ENCODE measurements at regions not wholly inside any gene's neighbourhood (a gene's known extent, or its start where the extent isn't known, plus 50 kb on each side); places are given as distances from the start of the nearest gene placed in this dataset.

GRCh38 chr5:164998590-164998989, 1493.2 kb downstream of the MAT2B start:
- CTCF ChIA-PET: no interaction called here

GRCh38 chr5:165000479-165001190, 1495.2 kb downstream of the MAT2B start:
- POLR2A ChIA-PET: interaction anchor here (0.6 to 0.7 kb wide), 2 partner anchors 35 to 119 kb away, joined by 4 read pairs; no protein-coding TSS in a partner anchor
- Mint-ChIP-seq H3K4me3 (ENCODE audit: unreplicated experiment) (no peak overlapping the region), H3K36me3 (ENCODE audit: insufficient read depth, unreplicated experiment) (no peaks in the 10 kb centered on the region), H3K27ac (ENCODE audit: low read depth, unreplicated experiment) (no peak overlapping the region), H3K4me1 (ENCODE audit: insufficient read depth, unreplicated experiment) (no peaks in the 10 kb centered on the region), H3K27me3 (ENCODE audit: insufficient read depth, unreplicated experiment) (no peaks in the 10 kb centered on the region), H3K9me3 (ENCODE audit: unreplicated experiment) (no peaks in the 10 kb centered on the region)
- no TSS peak for BruUV-seq (replicated peaks)
- no peak for DNase-seq (ENCODE audit: unreplicated experiment)
- CTCF ChIA-PET: interaction anchor here (0.6 kb wide), 1 partner anchor 275 kb away, joined by 3 read pairs; no protein-coding TSS in a partner anchor
- no peak for TF ChIP-seq CTCF (IDR thresholded peaks at IDR 0.05; ENCODE audit: unreplicated experiment)
- intact Hi-C loops (cut with micrococcal nuclease): no loop called here

More at GRCh38 chr5:164998590-164998989, 1493.2 kb downstream of the MAT2B start:
- no peaks in the 10 kb centered on the region for H3K36me3 Mint-ChIP-seq (ENCODE audit: insufficient read depth, unreplicated experiment)
- TF ChIP-seq CTCF (IDR thresholded peaks at IDR 0.05; ENCODE audit: unreplicated experiment): no peak
- POLR2A ChIA-PET: interaction anchor here (0.7 kb wide), 1 partner anchor 40 kb away, joined by 3 read pairs; no protein-coding TSS in a partner anchor
- intact Hi-C loops (cut with micrococcal nuclease): no loop called here
- DNase-seq (ENCODE audit: unreplicated experiment): no peak
- H3K9me3 Mint-ChIP-seq (ENCODE audit: unreplicated experiment): no peaks in the 10 kb centered on the region
- H3K4me1 Mint-ChIP-seq (ENCODE audit: insufficient read depth, unreplicated experiment): no peaks in the 10 kb centered on the region
- H3K27ac Mint-ChIP-seq (ENCODE audit: low read depth, unreplicated experiment): no peak overlapping the region
- H3K27me3 Mint-ChIP-seq (ENCODE audit: insufficient read depth, unreplicated experiment): no peaks in the 10 kb centered on the region
- no TSS peak for BruUV-seq (replicated peaks)
- H3K4me3 Mint-ChIP-seq (ENCODE audit: unreplicated experiment): no peak overlapping the region

GRCh38 chr5:165003283-165003682, 1497.9 kb downstream of the MAT2B start:
- CTCF ChIA-PET: no interaction called here
- no peak overlapping the region for H3K4me3 Mint-ChIP-seq (ENCODE audit: unreplicated experiment)
- H3K27ac Mint-ChIP-seq (ENCODE audit: low read depth, unreplicated experiment): no peak overlapping the region
- H3K4me1 Mint-ChIP-seq (ENCODE audit: insufficient read depth, unreplicated experiment): no peaks in the 10 kb centered on the region
- H3K9me3 Mint-ChIP-seq (ENCODE audit: unreplicated experiment): no peaks in the 10 kb centered on the region
- POLR2A ChIA-PET: no interaction called here
- no peak for DNase-seq (ENCODE audit: unreplicated experiment)
- BruUV-seq (replicated peaks): no TSS peak
- intact Hi-C loops (cut with micrococcal nuclease): no loop called here
- no peak for TF ChIP-seq CTCF (IDR thresholded peaks at IDR 0.05; ENCODE audit: unreplicated experiment)
- H3K36me3 Mint-ChIP-seq (ENCODE audit: insufficient read depth, unreplicated experiment): no peaks in the 10 kb centered on the region
- no peaks in the 10 kb centered on the region for H3K27me3 Mint-ChIP-seq (ENCODE audit: insufficient read depth, unreplicated experiment)

- ChIA-PET CTCF (interaction anchor here (0.6 kb wide), 2 partner anchors 67 to 142 kb away, joined by 3 read pairs; no protein-coding TSS in a partner anchor), POLR2A (no interaction called here)
- no peak for DNase-seq (ENCODE audit: unreplicated experiment)
- Mint-ChIP-seq H3K27me3 (ENCODE audit: insufficient read depth, unreplicated experiment) (no peaks in the 10 kb centered on the region), H3K27ac (ENCODE audit: low read depth, unreplicated experiment) (no peak overlapping the region), H3K4me3 (ENCODE audit: unreplicated experiment) (no peak overlapping the region), H3K9me3 (ENCODE audit: unreplicated experiment) (no peaks in the 10 kb centered on the region), H3K36me3 (ENCODE audit: insufficient read depth, unreplicated experiment) (no peaks in the 10 kb centered on the region), H3K4me1 (ENCODE audit: insufficient read depth, unreplicated experiment) (no peaks in the 10 kb centered on the region)
- BruUV-seq (replicated peaks): no TSS peak
- intact Hi-C loops (cut with micrococcal nuclease): no loop called here
- no peak for TF ChIP-seq CTCF (IDR thresholded peaks at IDR 0.05; ENCODE audit: unreplicated experiment)
Observed at GRCh38 chr5:165004175-165004574, 1498.8 kb downstream of the MAT2B start.

Data from MCF 10A (cell line).